SK-N-SH (cell line): ENCODE measurements at regions not wholly inside any gene's neighbourhood (a gene's known extent, or its start where the extent isn't known, plus 50 kb on each side); places are given as distances from the start of the nearest gene placed in this dataset.

Experiments
- CTCF ChIA-PET: fragments of 300-600, 350-600 bp; formaldehyde crosslinking; extraction: SDS; loops from one replicate; lab custom pipeline; 2021; lab: Yijun Ruan, JAX
- POLR2A ChIA-PET: fragments of 350-600 bp; sonication (Branson Sonifier 250); formaldehyde crosslinking; extraction: SDS; loops from one replicate; lab custom pipeline; 2020; ENCODE audit warnings: antibody characterized with exemption, inconsistent platforms; lab: Yijun Ruan, JAX
- DNase-seq: peaks from one replicate; pipeline ENCODE4 v3.0.0; 2012
- H2AFZ ChIP-seq: fragments of 200-600 bp; sonication (generic); 2 replicates; pipeline ENCODE4 v1.8.1; 2016; ENCODE audit warnings: antibody characterized with exemption, mild to moderate bottlenecking, low read depth
- H3F3A ChIP-seq: fragments of 200-600 bp; sonication (generic); replicated peaks from 2 replicates; pipeline ENCODE3; 2016; ENCODE audit warnings: antibody characterized with exemption, mild to moderate bottlenecking; ENCODE audit not compliant: insufficient read depth
- H3K27ac ChIP-seq, 2 experiments: fragments of 200-500 bp in 1 of 2; fragments of 200-600 bp in 1 of 2; sonication (Bioruptor generic) in 1 of 2; sonication (generic), shearing (Covaris generic) in 1 of 2; 2 replicates each; pipeline versions ENCODE4 v1.5.1 to v1.6.1; 2014 to 2016; ENCODE audit warnings: low read depth in 2 of 2, inconsistent platforms in 1 of 2, low read length in 1 of 2, mild to moderate bottlenecking in 1 of 2, mixed read lengths in 1 of 2
- H3K27me3 ChIP-seq: fragments of 200-600 bp; sonication (generic), shearing (Covaris generic); 2 replicates; pipeline ENCODE4 v1.6.1; 2016; ENCODE audit warnings: mixed run types; ENCODE audit not compliant: insufficient read depth
- H3K36me3 ChIP-seq, 2 experiments: fragments of 200-500 bp in 1 of 2; fragments of 200-600 bp in 1 of 2; sonication (Bioruptor generic) in 1 of 2; sonication (generic) in 1 of 2; replicated peaks in 1 of 2; 2 replicates each; pipeline versions ENCODE3 to v1.5.1; 2014 to 2016; ENCODE audit warnings: low read length in 1 of 2, mild to moderate bottlenecking in 1 of 2; ENCODE audit not compliant: insufficient read depth in 2 of 2, control insufficient read depth in 1 of 2
- H3K4me1 ChIP-seq, 2 experiments: fragments of 200-500 bp in 1 of 2; fragments of 200-600 bp in 1 of 2; sonication (Bioruptor generic) in 1 of 2; sonication (generic), shearing (Covaris generic) in 1 of 2; 2 replicates each; pipeline versions ENCODE4 v1.5.1 to v1.6.1; 2014 to 2016; ENCODE audit warnings: low read depth in 1 of 2, low read length in 1 of 2, mixed run types in 1 of 2; ENCODE audit not compliant: insufficient read depth in 2 of 2, control insufficient read depth in 1 of 2
- H3K4me2 ChIP-seq: fragments of 200-600 bp; sonication (generic), shearing (Covaris generic); 2 replicates; pipeline ENCODE4 v1.6.1; 2017; ENCODE audit warnings: mixed run types
- H3K4me3 ChIP-seq, 2 experiments: fragments of 200-500 bp in 1 of 2; fragments of 200-600 bp in 1 of 2; sonication (Bioruptor generic) in 1 of 2; sonication (generic), shearing (Covaris generic) in 1 of 2; 2 replicates each; pipeline versions ENCODE4 v1.5.1 to v1.8.1; 2014 to 2016; ENCODE audit warnings: low read depth in 2 of 2, inconsistent platforms in 1 of 2, low read length in 1 of 2, mild to moderate bottlenecking in 1 of 2, mixed read lengths in 1 of 2, moderate library complexity in 1 of 2
- H3K79me2 ChIP-seq: fragments of 200-600 bp; sonication (generic); 2 replicates; pipeline ENCODE4 v1.8.1; 2017; ENCODE audit warnings: mild to moderate bottlenecking; ENCODE audit not compliant: insufficient read depth
- H3K9ac ChIP-seq: fragments of 200-600 bp; sonication (generic); 2 replicates; pipeline ENCODE4 v1.6.1; 2017; ENCODE audit warnings: mixed run types
- H3K9me2 ChIP-seq: fragments of 200-600 bp; sonication (generic); 2 replicates; pipeline ENCODE4 v1.6.1; 2017; ENCODE audit warnings: mixed run types
- H3K9me3 ChIP-seq: fragments of 200-600 bp; sonication (generic); 2 replicates; pipeline ENCODE4 v1.6.1; 2017; ENCODE audit warnings: mixed run types, mild to moderate bottlenecking, moderate library complexity
- H4K20me1 ChIP-seq: fragments of 200-600 bp; sonication (generic); 2 replicates; pipeline ENCODE4 v1.6.1; 2017; ENCODE audit warnings: mild to moderate bottlenecking, mixed run types; ENCODE audit not compliant: insufficient read depth
- CHD2 ChIP-seq: fragments of 150-350 bp; IDR thresholded peaks from 2 replicates; pipeline ENCODE4 v1.6.1; 2018; ENCODE audit warnings: low read length; ENCODE audit not compliant: partially characterized antibody
- ELF1 ChIP-seq: IDR thresholded peaks from 2 replicates; pipeline ENCODE4 v1.4.0; 2012
- EZH2phosphoT487 ChIP-seq: fragments of 200-600 bp; sonication (generic); IDR thresholded peaks from 2 replicates; pipeline ENCODE4 v1.6.1; 2017; ENCODE audit warnings: low read depth, mixed run types, mild to moderate bottlenecking, antibody characterized with exemption, moderate library complexity, borderline replicate concordance
- FOXJ3 ChIP-seq: sonication (generic); formaldehyde crosslinking; IDR thresholded peaks from 2 replicates; pipeline ENCODE4 v1.5.1; 2020; ENCODE audit warnings: mild to moderate bottlenecking, missing genetic modification reagents
- JUND ChIP-seq: IDR thresholded peaks from 2 replicates; pipeline ENCODE4 v1.4.0; 2012
- MXI1 ChIP-seq: IDR thresholded peaks from 2 replicates; pipeline ENCODE4 v1.6.1; 2012; ENCODE audit warnings: mild to moderate bottlenecking, low read depth, low read length, improper control_type of control experiment
- NRF1 ChIP-seq: IDR thresholded peaks from 2 replicates; pipeline ENCODE4 v1.6.1; 2012; ENCODE audit warnings: low read depth, mild to moderate bottlenecking, low read length
- RAD21 ChIP-seq: IDR thresholded peaks from 2 replicates; pipeline ENCODE4 v1.6.1; 2012; ENCODE audit warnings: mild to moderate bottlenecking, low read length
- RCOR1 ChIP-seq: fragments of 150-350 bp; IDR thresholded peaks from 2 replicates; pipeline ENCODE4 v1.6.1; 2017; ENCODE audit warnings: antibody characterized with exemption, low read length
- RFX5 ChIP-seq: IDR thresholded peaks from 2 replicates; pipeline ENCODE4 v1.6.1; 2012; ENCODE audit warnings: mild to moderate bottlenecking, improper control_type of control experiment, low read length
- SIN3A ChIP-seq: IDR thresholded peaks from 2 replicates; pipeline ENCODE4 v1.6.1; 2012; ENCODE audit warnings: low read depth, mild to moderate bottlenecking, low read length, moderate library complexity, borderline replicate concordance
- SMC3 ChIP-seq: IDR thresholded peaks from 2 replicates; pipeline ENCODE4 v1.6.1; 2012; ENCODE audit warnings: low read depth, low read length, improper control_type of control experiment
- TAF1 ChIP-seq: IDR thresholded peaks from 2 replicates; pipeline ENCODE4 v1.6.1; 2012; ENCODE audit warnings: low read depth, mild to moderate bottlenecking, low read length, moderate library complexity, borderline replicate concordance
- TCF12 ChIP-seq: IDR thresholded peaks from 2 replicates; pipeline ENCODE4 v1.4.0; 2012
- USF1 ChIP-seq: IDR thresholded peaks from 2 replicates; pipeline ENCODE4 v1.4.0; 2012; ENCODE audit warnings: low read depth, borderline replicate concordance
- USF2 ChIP-seq: fragments of 150-350 bp; IDR thresholded peaks from 2 replicates; pipeline ENCODE4 v1.6.1; 2017; ENCODE audit warnings: antibody characterized with exemption, low read length, low read depth, borderline replicate concordance
- YY1 ChIP-seq: IDR thresholded peaks from 2 replicates; pipeline ENCODE4 v1.4.0; 2012; ENCODE audit warnings: low read depth, mild to moderate bottlenecking
- ZBTB33 ChIP-seq: IDR thresholded peaks from 2 replicates; pipeline ENCODE4 v1.4.0; 2012; ENCODE audit warnings: low read depth, borderline replicate concordance

GRCh38 chr14:85169381-85169780 is 360.6 kb upstream of the FLRT2 start:
- TF ChIP-seq TCF12: no peak
- TF ChIP-seq SMC3: no peak
- TF ChIP-seq RAD21: no peak
- TF ChIP-seq RCOR1: no peak
- TF ChIP-seq FOXJ3 (CRISPR knock-in tag): no peak
- no peak for TF ChIP-seq RFX5
- TF ChIP-seq USF2: no peak
- no peak for TF ChIP-seq NRF1
- TF ChIP-seq SIN3A: no peak
- TF ChIP-seq EZH2phosphoT487: no peak
- TF ChIP-seq TAF1: no peak
- no peak for TF ChIP-seq CHD2
- TF ChIP-seq YY1: no peak
- TF ChIP-seq ZBTB33: no peak
- no peak for TF ChIP-seq JUND
- TF ChIP-seq ELF1: no peak
- TF ChIP-seq USF1: no peak
- TF ChIP-seq MXI1: no peak
- Histone ChIP-seq H3K9me3 (no peaks in the 10 kb centered on the region), H3F3A (no peaks in the 10 kb centered on the region), H4K20me1 (no peaks in the 10 kb centered on the region), H3K9ac (no peak overlapping the region), H3K79me2 (no peaks in the 10 kb centered on the region), H3K27me3 (no peaks in the 10 kb centered on the region; the same call in 1 of the 2 replicates), H3K9me2 (no peaks in the 10 kb centered on the region), H3K4me2 (no peak overlapping the region), H3K4me3 (no peak overlapping the region), H3K36me3 (no peaks in the 10 kb centered on the region), H3K4me1 (no peaks in the 10 kb centered on the region), H3K27ac (no peak overlapping the region), H2AFZ (no peak overlapping the region)
- DNase-seq: no peak
- POLR2A ChIA-PET: no interaction called here
- CTCF ChIA-PET: no interaction called here
